B cell (primary cell): ENCODE measurements at regions not wholly inside any gene's neighbourhood (a gene's known extent, or its start where the extent isn't known, plus 50 kb on each side); places are given as distances from the start of the nearest gene placed in this dataset.

Experiments used
- ATAC-seq: fragments of 200-7000 bp; cut with Tn5 transposase; one replicate; pipeline ENCODE4 v1.10.0; 2021; ENCODE audit warnings: low read depth, mild to moderate bottlenecking, moderate number of reproducible peaks, moderate library complexity
- CTCF ChIA-PET: fragments of 350-600 bp; sonication (Branson Sonifier 250); formaldehyde crosslinking; loops from one replicate; lab custom pipeline; 2021; ENCODE audit warnings: antibody characterized with exemption, inconsistent platforms; lab: Charles Lee
- POLR2A ChIA-PET: fragments of 350-600 bp; sonication (Branson Sonifier 250); formaldehyde crosslinking; loops from one replicate; lab custom pipeline; 2021; ENCODE audit warnings: antibody characterized with exemption; lab: Charles Lee
- DNase-seq: peaks from one replicate; pipeline ENCODE4 v3.0.0; 2013
- H2AFZ ChIP-seq: 2 replicates; pipeline ENCODE4 v1.6.1; 2012; ENCODE audit warnings: mild to moderate bottlenecking, low read depth, low read length; ENCODE audit not compliant: insufficient read depth, poor library complexity, severe bottlenecking
- H3K27ac ChIP-seq, 2 donors: 1 replicate in 1 of 2; 2 replicates in 1 of 2; pipeline ENCODE4 v1.5.1; 2012 to 2013; ENCODE audit warnings: low read length in 2 of 2, mild to moderate bottlenecking in 2 of 2, moderate library complexity in 1 of 2
- H3K27me3 ChIP-seq, 4 experiments: fragments of 200-600 bp in 1 of 4; sonication (generic) in 1 of 4; replicated peaks in 1 of 4; 1 replicate in 2 of 4; 2 replicates in 2 of 4; pipeline versions ENCODE4 v1.6.1 to v1.7.0; 2013 to 2016; ENCODE audit warnings: low read length in 3 of 4, mild to moderate bottlenecking in 2 of 4, mixed read lengths in 1 of 4, moderate library complexity in 1 of 4; ENCODE audit not compliant: insufficient read depth in 4 of 4, control insufficient read depth in 3 of 4; ENCODE audit errors: control extremely low read depth in 1 of 4
- H3K36me3 ChIP-seq, 2 experiments: replicated peaks in 1 of 2; 1 replicate in 1 of 2; 2 replicates in 1 of 2; pipeline versions ENCODE4 v1.6.1 to v1.7.1; 2013; ENCODE audit warnings: low read length in 1 of 2; ENCODE audit not compliant: insufficient read depth in 2 of 2, control insufficient read depth in 1 of 2; ENCODE audit errors: control extremely low read depth in 1 of 2, extremely low read depth in 1 of 2
- H3K4me1 ChIP-seq, 2 donors: fragments of 200-600 bp in 1 of 2; sonication (generic) in 1 of 2; 1 replicate in 1 of 2; 2 replicates in 1 of 2; pipeline versions ENCODE4 v1.5.1 to v1.6.1; 2013 to 2017; ENCODE audit warnings: low read length in 2 of 2; ENCODE audit not compliant: control insufficient read depth in 2 of 2, insufficient read depth in 2 of 2
- H3K4me2 ChIP-seq: replicated peaks from 2 replicates; pipeline ENCODE3; 2012; ENCODE audit warnings: mild to moderate bottlenecking, low read depth, low read length; ENCODE audit not compliant: poor library complexity, severe bottlenecking
- H3K4me3 ChIP-seq, 5 experiments: fragments of 200-600 bp in 1 of 5; sonication (generic) in 1 of 5; 1 replicate in 3 of 5; 2 replicates in 2 of 5; pipeline versions ENCODE4 v1.5.1 to v1.7.0; 2011 to 2016; ENCODE audit warnings: low read length in 4 of 5, mild to moderate bottlenecking in 4 of 5, low read depth in 2 of 5, control low read depth in 1 of 5, moderate library complexity in 1 of 5; ENCODE audit not compliant: insufficient read depth in 1 of 5; ENCODE audit errors: control extremely low read depth in 1 of 5, extremely low read depth in 1 of 5
- H3K79me2 ChIP-seq: fragments of 200-600 bp; sonication (generic); one replicate; pipeline ENCODE4 v1.6.0; 2016; ENCODE audit warnings: low read length; ENCODE audit not compliant: control insufficient read depth, insufficient read depth
- H3K9ac ChIP-seq: fragments of 200-600 bp; sonication (generic); 2 replicates; pipeline ENCODE4 v1.6.1; 2017; ENCODE audit warnings: mild to moderate bottlenecking, low read length, moderate library complexity
- H3K9me3 ChIP-seq, 3 donors: one replicate each; pipeline versions ENCODE4 v1.6.1 to v1.7.1; 2013; ENCODE audit warnings: low read length in 2 of 3; ENCODE audit not compliant: control insufficient read depth in 2 of 3, insufficient read depth in 1 of 3; ENCODE audit errors: control extremely low read depth in 1 of 3
- H4K20me1 ChIP-seq: 2 replicates; pipeline ENCODE4 v1.6.0; 2012; ENCODE audit warnings: mild to moderate bottlenecking, low read length; ENCODE audit not compliant: insufficient read depth, control insufficient read depth, poor library complexity, severe bottlenecking
- H3K27ac Mint-ChIP-seq: one replicate; pipeline ENCODE4 v1.8.0; 2021; ENCODE audit warnings: mixed read lengths
- H3K27me3 Mint-ChIP-seq: one replicate; pipeline ENCODE4 v1.8.0; 2021; ENCODE audit warnings: mixed read lengths
- H3K4me1 Mint-ChIP-seq: one replicate; pipeline ENCODE4 v1.8.0; 2021; ENCODE audit warnings: mixed read lengths
- H3K4me3 Mint-ChIP-seq: one replicate; pipeline ENCODE4 v1.8.0; 2021; ENCODE audit warnings: mixed read lengths
- H3K9me3 Mint-ChIP-seq: one replicate; pipeline ENCODE4 v1.8.0; 2022; ENCODE audit warnings: mixed read lengths; ENCODE audit not compliant: insufficient read depth
- CTCF ChIP-seq: fragments of 200-600 bp; IDR thresholded peaks from one replicate; pipeline ENCODE4 v1.8.0; 2022; ENCODE audit warnings: antibody characterized with exemption, mild to moderate bottlenecking
- EZH2 ChIP-seq: IDR thresholded peaks from 2 replicates; pipeline ENCODE4 v1.6.1; 2012; ENCODE audit warnings: borderline replicate concordance, low read depth, mild to moderate bottlenecking, moderate library complexity, low read length; ENCODE audit not compliant: insufficient read depth, poor library complexity, severe bottlenecking
- WGBS: methylation state at CpG from one replicate; pipeline ENCODE4 v1.1.5; 2013; ENCODE audit warnings: missing lambda C conversion rate; ENCODE audit not compliant: insufficient coverage; 5-methylcytosine and 5-hydroxymethylcytosine counted together
- intact Hi-C: fragments of 100-400 bp; cut with micrococcal nuclease; formaldehyde crosslinking; loops from one replicate; pipeline ENCODE4 v1.10.0; 2022

GRCh38 chr7:43010061-43010460, 77.9 kb downstream of the MRPL32 start:
- H3K4me3 Mint-ChIP-seq = no peak overlapping the region
- DNase-seq (no peak), ATAC-seq (no peak)
- H3K9me3 Mint-ChIP-seq = peaks cover 2% of the 10 kb centered on the region
- no peak overlapping the region for H3K4me3 ChIP-seq
- no peak overlapping the region for H3K27ac ChIP-seq
- peaks cover 0 to 8% (median 1%) of the 10 kb centered on the region in 4 experiments for H3K27me3 ChIP-seq
- no peaks in the 10 kb centered on the region for H3K36me3 ChIP-seq
- CTCF ChIA-PET = no interaction called here
- no peaks in the 10 kb centered on the region for H3K9me3 ChIP-seq
- no peaks in the 10 kb centered on the region for H3K4me1 ChIP-seq
- H3K27ac Mint-ChIP-seq = no peak overlapping the region
- H4K20me1 ChIP-seq = no peaks in the 10 kb centered on the region
- peaks cover 46% of the 10 kb centered on the region for H3K27me3 Mint-ChIP-seq
- H3K4me2 ChIP-seq = no peak overlapping the region
- 100% methylated on average over 1 of the region's 1 CpG for WGBS
- no peak overlapping the region for H3K9ac ChIP-seq
- POLR2A ChIA-PET = no interaction called here
- H2AFZ ChIP-seq = no peak overlapping the region
- no peaks in the 10 kb centered on the region for H3K79me2 ChIP-seq
- intact Hi-C loops = no loop called here
- H3K4me1 Mint-ChIP-seq = no peaks in the 10 kb centered on the region
- no peak for TF ChIP-seq CTCF
- no peak for TF ChIP-seq EZH2

GRCh38 chr7:43011879-43012278, 79.7 kb downstream of the MRPL32 start:
- DNase-seq (no peak), ATAC-seq (no peak)
- H3K27ac Mint-ChIP-seq = no peak overlapping the region
- Histone ChIP-seq H3K9me3 (no peaks in the 10 kb centered on the region), H3K4me3 (no peak overlapping the region), H3K4me2 (no peak overlapping the region), H2AFZ (no peak overlapping the region), H3K36me3 (no peaks in the 10 kb centered on the region), H3K27me3 (peaks cover 0 to 8% (median 1%) of the 10 kb centered on the region in 4 experiments), H3K9ac (no peak overlapping the region), H3K79me2 (no peaks in the 10 kb centered on the region), H3K27ac (no peak overlapping the region), H3K4me1 (no peaks in the 10 kb centered on the region), H4K20me1 (no peaks in the 10 kb centered on the region)
- H3K9me3 Mint-ChIP-seq = peaks cover 2% of the 10 kb centered on the region
- POLR2A ChIA-PET = no interaction called here
- CTCF ChIA-PET = no interaction called here
- no peaks in the 10 kb centered on the region for H3K4me1 Mint-ChIP-seq
- no CpG with 5 or more reads among the region's 2 CpGs for WGBS
- TF ChIP-seq CTCF (no peak), EZH2 (no peak)
- no peak overlapping the region for H3K4me3 Mint-ChIP-seq
- H3K27me3 Mint-ChIP-seq = peaks cover 42% of the 10 kb centered on the region
- intact Hi-C loops = no loop called here
